HG03175 (cell line): ENCODE measurements at regions not wholly inside any gene's neighbourhood (a gene's known extent, or its start where the extent isn't known, plus 50 kb on each side); places are given as distances from the start of the nearest gene placed in this dataset.
"Not testable (repeated sequence)": the region's sequence is repeated elsewhere in the genome, so short reads cannot be mapped to it uniquely, and the experiment has no call there.

Experiments used
- ATAC-seq: cut with Tn5 transposase; IDR thresholded peaks from one replicate; pipeline ENCODE4 v1.9.1; 2021; ENCODE audit warnings: mild to moderate bottlenecking, moderate library complexity; ENCODE audit not compliant: unreplicated experiment

DNA sequence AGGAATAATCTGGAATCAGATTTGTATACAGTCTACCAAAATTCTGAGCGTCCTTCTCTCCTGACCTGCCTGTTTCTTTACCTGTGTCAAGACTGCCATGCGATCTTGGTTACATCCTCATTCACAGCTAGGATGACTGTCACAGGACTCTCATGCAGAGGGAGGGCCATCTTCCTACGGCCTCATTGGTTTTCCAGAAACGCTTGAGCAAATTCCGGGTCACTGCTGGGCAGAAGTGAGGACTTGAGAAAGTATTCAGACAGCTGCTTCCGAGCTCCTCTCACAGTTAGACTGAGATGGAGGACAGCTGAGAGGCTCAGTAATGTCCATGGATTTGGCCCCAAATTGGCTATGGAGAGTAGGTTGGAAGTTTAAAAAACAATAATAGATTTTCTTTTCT, 94.2 kb downstream of the TFAP2C start:
- no peak for ATAC-seq

DNA sequence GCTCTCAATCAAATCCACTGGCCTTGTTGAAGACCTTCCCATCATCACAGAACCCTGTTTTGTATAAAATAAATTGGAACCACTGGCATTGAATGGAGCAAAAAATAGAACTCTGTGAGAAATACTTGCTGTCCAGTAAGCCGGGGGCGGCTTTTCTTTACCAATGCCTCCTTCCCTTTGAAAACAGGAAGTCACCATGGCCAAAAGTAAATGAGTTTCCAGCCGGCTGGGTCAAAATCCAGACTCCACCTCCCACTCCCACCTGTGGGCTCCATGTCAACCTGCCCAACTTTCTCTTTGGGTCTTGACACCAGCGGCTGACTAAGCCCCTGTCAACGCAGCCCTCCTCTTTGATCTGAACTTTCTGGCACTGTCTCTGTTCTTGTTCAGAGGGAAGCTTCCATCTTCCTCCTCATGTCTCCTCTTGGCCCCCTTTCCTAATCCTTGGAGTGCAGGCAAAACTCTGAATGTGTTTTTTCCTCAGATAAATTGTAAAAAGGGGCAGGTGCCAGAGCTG, 95.2 kb downstream of the TFAP2C start:
- ATAC-seq: no peak

DNA sequence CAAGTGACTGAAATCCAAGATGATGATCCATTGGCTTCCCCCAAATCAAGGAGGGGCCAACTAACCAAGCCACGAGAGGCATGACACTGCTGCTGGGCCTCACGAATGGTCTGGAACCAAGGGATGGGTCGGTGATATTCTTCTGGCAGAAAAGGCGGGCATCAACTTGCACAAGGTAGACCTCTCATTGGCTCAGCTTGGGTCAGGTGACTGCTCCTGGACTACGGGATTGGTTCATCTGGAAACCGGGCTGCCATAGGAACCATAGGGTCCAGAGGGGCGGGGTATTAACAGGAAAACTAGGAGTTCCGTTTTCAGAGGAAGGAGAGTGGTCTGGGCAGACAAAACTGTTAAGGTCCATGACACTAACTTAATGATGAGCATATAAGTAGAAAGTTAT, 100.9 kb downstream of the TFAP2C start:
- no peak for ATAC-seq

DNA sequence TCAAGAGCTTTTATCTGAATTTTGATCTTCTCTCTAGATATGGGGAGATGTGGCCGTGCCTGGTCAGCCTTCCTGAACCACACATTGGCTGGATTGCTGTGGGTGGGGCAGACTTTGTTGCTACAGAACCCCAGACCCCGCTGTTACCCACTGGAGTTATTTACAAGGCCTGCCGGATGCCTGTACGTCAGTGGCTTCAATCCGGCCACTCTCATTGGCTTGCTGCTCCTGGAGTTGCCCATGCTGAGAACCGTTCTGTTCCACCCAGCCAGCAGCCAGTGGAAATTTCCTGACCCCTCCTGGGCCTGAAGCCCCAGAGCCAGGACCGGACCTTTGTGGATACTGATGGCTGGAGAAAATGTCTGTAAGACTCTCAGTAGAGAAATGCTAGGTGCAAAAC, 101.9 kb downstream of the TFAP2C start:
- ATAC-seq: no peak

DNA sequence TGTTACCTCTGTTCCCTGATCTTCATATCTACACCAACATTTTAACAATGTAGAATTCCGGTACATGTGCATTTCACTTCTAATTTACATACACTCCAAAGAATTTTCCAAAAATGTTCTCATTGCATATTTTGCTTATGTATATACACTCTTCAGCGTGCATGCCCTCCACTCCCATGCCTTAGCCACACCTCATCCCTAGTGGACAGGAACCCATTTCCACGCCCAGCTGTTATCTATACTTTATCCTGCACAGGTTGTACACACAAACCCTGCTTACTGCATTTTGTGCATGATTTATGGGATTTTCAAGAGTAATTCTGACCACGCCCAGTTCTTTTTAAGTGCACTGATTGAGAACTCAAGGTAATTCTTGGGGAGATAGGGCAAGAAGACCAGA, 102.4 kb downstream of the TFAP2C start:
- ATAC-seq: no peak

DNA sequence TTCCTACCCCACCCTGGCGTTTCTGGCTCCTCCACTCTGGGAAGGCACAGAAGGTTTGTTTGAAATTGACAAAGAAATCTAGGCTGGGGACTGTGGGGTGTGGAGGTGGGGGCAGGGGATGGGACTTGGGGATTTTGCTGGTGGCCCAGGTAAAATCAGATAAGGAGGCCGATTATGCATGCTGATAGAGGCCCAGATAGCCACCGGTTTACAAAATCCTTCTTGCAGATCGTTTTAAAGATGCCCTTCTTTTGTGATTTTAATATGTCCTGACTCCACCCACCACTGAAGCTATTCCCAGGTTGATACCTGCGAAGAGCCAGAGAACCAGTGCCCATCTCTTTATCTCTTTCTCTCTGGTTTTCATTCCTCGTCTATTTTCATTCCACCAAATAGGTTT, 104.9 kb downstream of the TFAP2C start:
- ATAC-seq: no peak

DNA sequence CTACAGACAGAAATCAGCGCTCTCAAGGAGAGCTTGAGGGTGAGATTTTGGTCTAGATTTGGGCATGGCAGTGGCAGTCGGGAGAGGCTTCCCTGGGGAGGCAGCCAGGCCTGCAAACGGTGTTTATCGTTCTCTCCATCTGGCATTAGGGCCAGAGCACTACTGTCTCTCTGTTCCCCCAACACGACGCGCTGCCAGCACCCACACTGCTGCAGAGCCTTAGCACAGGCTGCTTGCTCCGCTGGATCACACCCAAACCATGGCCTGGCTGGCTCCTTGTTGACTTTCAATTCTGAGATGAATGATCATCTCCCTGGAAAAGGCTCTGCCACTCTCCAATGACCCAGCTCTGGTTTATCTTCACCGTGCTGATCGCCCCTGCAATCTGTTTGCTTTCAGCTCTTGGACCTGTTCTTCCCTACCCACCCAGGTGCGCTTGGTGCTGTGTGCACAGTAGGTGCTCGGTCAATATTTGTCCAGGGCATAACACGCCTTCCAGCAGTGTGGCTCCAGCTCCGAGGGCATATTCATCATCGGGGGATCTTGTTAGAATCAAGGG, 106.1 kb downstream of the TFAP2C start:
- ATAC-seq: no peak

DNA sequence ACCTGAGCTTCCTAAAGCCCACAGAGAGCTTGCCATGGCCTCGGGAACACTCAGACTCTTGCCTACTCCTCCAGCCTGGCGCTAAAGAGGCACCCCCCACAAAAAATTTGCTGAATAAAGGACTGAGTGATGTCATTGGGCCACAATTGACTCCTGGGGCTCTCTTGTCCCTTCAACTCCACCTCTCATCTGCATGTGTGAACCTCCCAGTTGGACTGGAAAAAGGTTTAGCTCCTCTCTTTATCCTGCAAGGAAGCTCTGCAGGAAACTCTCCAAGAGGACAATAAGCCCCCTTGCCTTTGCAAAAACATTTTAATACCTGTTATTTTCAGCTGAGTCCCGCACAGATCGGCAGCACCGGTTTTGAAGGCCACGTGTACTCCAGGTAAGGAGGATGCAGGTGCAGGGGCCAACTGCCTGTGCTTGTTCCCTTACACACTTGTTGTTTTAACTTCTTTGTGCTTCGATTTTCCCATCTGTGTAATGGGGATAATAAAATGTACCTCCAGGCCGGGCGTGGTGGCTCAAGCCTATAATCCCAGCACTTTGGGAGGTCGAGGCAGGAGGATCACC, 107.3 kb downstream of the TFAP2C start:
- no peak for ATAC-seq

DNA sequence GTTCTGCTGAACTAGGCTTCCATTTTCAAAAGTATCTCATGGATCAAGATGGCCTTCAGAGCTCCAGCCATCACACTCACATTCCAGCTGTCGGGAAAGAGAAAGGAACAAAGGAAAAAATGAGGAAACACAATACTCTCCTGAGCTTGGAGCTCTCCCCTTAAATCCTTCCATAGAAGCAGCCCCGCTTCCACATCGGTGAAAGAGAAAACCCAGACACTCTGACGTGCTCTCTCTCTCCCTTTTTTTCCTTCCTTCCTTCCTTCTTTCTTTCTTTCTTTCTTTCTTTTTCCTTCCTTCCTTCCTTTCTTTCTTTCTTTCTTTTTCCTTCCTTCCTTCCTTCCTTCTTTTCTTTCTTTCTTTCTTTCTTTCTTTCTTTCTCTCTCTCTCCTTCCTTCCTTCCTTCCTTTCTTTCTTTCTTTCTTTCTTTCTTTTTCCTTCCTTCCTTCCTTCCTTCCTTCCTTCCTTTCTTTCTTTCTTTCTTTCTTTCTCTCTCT, 115.3 kb downstream of the TFAP2C start:
- ATAC-seq: not testable (repeated sequence)

DNA sequence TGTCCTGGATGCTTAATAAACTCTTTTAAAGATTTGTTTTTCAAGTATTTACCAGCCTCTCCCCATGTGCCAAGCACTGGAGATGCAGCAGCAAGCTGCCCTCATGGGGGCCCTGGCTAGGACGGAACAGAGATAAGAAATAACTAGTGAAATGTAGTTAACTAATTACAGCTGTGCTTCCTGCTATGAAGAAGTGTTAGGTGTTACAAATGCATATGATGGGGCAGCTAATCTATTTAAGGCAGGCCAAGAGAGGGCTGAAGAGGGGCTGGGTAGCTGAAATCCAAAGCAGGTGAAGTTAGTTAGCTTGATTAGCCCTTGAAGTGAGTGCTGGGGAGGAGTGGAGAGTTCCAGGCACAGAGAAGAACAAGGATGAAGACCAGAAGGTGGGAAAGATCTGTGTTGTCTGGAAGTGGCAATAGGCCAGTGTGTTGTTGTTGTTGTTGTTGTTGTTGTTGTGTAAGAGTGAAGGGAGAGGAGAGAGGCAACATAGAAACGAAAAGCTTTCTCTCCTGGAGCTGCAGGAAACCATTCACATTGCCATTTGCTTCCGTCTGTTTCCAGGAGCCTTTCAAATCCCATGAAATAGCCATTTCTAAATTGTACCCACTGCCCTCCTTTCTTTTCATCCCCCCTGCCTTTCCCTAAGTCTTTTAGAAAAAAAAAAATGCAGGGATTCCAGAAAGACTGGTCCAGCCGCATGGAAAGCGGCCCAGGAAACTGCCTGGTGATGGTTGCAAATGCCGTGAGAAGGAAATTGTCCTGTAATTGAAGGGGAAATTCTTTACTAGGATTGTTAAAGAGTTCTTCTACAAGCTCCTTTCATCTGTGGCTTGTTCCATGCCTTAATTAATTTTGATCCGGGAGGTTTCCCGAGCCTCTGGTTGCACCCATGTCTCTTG, 119.6 kb downstream of the TFAP2C start:
- ATAC-seq: no peak

DNA sequence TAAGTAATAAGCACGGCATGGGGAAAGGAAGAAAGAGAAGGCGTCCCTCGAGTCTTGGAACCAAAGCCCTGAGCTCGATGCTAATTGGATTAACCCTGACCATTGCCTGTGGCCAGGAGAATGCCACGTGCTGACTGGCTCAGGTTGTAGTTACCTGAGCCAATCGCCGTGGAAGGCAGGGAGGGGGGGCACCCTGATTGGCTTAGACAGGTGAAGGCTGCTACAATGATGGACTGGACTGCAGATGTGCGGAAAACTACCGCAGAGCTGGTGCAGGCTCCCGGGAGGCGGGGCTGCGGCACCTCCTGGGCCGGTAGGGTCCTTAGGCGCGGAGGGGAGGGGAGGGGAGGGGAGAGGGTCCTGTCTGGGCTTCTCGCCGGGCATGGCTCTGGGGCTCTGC, 121.3 kb downstream of the TFAP2C start:
- ATAC-seq: no peak

DNA sequence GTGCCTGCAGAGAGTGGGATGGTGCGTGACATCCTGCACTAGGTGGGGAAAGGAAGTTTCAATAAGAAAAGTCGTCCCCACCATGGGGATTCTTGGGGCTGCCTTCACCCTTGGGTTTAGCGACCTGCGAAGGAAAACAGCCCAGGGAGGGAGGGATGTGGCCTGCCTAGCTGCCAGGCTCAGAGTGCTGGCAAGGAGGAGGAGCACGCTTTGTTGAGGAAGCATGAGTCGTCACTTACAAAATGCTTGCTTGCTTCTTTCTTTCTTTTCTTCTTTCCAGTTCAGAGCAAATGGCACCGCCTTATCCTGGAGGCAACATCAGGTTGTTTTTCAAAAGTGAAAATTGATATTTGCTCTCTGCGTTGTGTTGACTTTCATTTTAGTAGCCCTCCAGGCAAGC, 123.2 kb downstream of the TFAP2C start:
- ATAC-seq: no peak

DNA sequence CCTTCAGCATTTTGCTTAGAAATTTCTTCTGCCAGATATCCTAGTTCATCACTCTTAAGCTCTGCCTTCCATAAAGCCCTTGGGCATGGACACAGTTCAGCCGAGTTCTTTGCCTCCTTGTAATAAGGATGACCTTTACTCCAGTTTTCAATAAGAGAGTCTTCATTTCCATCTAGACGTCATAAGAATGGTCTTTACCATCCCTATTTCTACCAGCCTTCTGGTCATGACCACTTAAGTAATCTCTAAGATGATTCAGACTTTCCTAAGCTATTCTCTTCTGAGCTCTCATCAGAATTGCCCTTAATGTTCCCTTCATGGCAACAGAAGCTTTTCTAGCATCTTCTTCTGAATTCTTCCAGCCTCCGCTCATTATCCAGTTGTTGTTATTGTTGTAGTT, 126.1 kb downstream of the TFAP2C start:
- no peak for ATAC-seq

DNA sequence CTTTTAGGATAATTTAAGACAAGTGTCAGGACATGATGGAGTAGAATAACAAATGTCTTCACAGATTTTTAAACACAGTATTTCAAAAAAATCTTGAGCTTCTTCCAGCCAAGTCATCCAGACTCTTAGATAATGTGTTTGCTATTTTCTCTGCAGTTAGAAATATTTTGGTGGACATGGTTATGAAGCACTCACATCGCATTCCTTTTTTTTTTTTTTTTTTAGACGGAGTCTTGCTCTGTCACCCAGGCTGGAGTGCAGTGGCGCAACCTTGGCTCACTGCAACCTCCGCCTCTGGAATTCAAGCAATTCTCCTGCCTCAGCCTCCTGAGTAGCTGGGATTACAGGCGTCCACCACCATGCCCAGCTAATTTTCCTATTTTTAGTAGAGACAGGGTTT, 127.6 kb downstream of the TFAP2C start:
- ATAC-seq: not testable (repeated sequence)

DNA sequence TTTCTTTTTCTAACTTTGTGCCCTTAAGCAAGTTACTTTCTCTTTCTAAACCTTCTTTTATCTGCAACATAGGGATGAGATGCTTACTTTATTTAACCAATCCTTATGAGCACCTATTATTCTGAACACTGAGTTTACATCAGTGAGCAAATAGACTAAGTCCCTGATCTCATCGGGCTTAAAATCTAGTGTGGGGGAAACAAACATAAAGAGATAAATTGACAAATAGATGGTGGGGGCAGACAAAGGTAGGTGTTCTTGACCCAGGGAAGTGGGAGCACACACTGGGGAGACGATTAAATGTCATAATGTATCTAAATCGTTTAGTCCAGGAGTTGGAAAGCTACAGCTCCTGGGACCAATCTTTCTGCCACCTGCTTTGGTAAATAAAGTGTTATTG, 129.6 kb downstream of the TFAP2C start:
- no peak for ATAC-seq

DNA sequence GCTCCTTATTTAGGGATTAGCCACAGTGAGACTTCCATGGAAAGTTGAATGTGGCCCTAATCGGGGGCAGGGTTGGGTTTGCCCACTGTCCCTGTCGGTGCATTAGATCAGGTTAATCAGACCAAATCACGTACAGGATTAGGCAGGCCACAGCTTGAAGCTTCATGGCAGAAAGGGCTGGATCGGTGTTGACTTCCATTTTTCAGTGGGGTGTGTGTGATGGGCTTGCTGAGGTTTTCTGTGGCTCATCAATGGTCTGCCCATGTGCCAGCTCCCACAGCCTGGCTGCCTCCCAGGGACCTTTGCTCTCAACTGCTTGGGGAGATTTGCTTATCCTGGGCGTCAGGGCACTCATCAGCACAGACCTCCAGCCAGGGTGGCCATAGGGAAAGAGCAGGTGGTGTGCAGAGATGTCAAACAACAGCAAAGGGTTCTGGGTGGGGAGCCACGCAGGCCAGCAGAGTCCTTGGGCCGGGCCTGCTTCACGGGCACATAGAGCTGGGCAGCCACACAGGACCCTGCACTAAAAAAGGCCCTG, 130.7 kb downstream of the TFAP2C start:
- no peak for ATAC-seq

DNA sequence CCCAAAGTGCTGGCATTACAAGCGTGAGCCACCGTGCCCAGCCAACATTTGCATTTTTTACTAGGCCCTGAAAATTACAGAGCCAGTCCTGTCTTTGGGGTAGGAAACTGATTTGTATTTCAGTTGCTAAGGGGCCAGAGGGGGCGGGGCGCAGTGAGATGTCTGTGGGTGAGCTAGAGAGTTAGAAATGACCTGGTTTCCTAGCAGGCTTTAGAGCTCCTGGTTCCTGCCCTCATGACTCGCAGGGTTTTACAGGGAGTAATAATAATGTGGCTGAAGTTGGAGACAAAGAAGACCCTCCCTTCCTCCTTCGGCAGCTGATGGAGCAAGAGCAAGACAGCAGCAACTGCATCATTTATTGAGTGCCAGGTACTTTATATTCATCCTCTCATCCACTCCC, 131.5 kb downstream of the TFAP2C start:
- no peak for ATAC-seq

DNA sequence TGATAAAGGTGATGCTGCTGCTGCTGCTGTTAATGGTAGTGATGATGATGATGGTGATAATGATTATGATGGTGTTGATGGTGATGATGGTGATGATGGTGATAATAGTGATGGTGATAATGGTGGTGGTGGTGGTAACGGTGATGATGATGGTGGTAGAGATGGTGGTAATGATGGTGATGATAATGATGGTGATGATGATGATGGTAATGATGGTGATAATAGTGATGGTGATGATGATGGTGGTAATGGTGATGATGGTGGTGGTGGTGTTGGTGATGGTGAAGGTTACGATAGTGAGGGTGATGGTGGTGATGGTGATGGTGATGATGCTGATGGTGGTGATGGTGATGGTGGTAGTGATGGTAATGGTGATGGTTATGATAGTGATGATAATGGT, 132.3 kb downstream of the TFAP2C start:
- ATAC-seq: no peak

DNA sequence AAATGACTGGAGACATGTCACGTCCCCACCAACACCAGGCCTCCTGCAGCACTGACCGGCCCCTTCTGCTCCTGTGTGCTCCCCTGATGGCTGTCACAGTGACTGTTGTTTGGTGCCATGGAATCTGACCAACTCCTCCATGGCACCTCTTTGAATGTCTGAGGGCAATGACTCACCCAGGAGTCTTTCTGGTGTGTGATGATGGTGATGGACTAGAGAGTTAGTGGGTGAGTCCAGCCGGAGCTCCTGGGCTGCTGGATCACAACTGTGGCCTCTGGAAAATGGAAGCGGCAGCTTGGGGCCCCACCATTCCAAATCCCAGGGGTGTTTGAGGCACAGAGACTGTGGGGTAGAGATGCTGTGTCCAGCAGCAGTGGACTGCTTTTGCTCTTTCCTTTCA, 133.3 kb downstream of the TFAP2C start:
- ATAC-seq: no peak

DNA sequence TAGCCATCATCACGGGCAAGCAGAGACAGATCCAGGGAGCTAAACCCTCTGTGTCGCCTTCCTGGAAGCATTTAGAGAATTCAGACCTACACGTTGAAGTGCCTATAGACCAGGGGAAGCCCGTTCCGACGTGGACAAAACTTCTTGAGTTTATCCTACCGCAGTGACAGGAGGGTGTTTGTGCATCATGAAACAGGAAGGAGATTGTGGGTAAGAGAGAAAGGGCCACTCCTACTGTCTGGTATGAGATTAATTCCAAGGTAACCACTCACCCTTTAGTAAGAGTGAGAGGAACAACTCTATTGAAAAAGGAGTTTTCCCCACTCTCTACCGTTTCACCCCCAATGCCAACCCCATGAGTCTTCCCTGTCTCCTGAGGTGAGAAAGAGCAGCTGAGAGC, 133.7 kb downstream of the TFAP2C start:
- ATAC-seq: no peak

DNA sequence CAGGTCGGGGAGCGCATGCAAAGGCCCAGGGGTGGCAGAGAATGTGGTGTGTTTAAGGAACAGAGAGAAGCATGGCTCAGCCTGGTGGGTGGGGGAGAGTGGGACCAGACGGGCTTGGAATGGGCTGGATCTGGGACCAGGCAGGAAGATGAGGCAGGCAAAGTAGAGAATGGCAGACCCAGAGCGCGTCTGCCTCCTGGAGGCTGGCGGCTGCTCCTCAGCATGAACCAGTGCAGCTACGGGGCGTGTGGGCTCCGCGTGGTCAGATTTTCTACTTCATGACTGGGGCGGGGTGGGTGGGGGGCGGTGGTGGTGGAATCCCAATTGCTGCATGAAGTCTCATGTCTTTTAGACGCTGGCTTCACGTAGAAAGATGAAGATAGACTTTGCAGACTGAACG, 135.6 kb downstream of the TFAP2C start:
- ATAC-seq: no peak
